Stimulated activated CD8-positive, alpha-beta memory T cell treated with anti-CD3 and anti-CD28 coated beads, Interleukin-2, amount 100 ng/mL, for 48 hours (primary cell): ENCODE measurements at regions not wholly inside any gene's neighbourhood (a gene's known extent, or its start where the extent isn't known, plus 50 kb on each side); places are given as distances from the start of the nearest gene placed in this dataset.

ENCODE experiments used
- DNase-seq, 2 donors: peaks; one replicate each; pipeline ENCODE4 v3.0.0-alpha.2; 2020; ENCODE audit warnings: low read depth in 2 of 2

GRCh38 chr12:102596031-102596430 lies 115.7 kb upstream of the IGF1 start:
- no peak for DNase-seq

DNA sequence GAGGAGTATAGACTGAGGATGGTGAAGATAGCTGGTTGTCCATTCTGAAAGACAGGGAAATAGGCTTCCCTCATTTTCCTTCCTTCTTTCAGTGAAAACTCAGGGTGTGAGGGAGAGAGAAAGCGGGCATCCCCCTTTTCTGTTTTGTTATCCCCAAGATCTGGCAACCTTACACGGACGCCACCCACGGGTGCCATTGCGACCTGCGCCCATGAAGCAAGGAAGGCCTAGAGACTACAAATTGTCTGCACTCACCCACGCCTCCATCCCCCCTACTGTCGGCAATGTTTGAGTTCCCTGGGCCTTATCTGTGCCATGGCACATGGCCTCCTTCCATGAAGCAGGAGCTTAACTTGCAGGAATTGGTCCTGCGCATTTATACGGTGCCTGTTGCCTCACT lies 115.0 kb upstream of the IGF1 start:
- no peak for DNase-seq

DNA sequence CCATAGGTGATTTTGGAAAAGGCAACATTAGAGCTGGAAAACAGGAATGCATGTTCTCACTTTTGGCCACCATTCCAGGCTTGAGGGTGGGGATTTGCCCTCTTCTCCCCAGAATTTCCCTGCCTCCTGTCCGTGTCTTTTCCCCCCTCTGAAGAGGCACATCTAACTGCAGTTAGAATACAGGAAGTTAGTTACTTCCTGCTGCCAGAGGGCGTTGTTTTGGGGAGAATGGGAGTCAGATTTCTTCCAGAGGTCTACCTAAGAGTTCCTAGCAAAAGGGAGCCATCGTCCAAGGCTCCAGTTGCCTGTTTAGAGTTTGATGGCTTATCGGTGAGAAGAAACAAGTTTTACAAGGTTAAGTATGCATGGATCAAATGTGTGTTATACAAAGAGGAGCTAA lies 112.8 kb upstream of the IGF1 start:
- DNase-seq, result no peak

DNA sequence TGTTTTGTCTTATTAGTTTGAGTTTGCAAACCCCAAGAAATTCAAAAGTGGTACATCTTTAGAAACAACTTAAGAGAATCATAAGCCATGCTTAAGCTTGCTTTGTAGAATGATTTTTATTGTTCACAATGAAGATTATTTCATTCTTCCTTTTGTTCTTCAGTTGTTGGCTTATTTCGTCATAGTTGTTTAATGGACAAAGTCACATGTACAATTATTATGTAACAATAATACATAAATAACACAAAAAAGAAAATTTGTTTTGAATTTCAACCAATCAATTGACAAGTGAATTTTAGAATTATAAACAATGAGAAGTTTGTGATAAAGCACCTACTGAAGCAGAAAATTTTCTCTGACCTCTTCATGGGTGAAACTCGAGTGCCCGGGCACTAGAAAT lies 111.8 kb upstream of the IGF1 start:
- no peak for DNase-seq

- no peak for DNase-seq
These were observed 92.9 kb upstream of the IGF1 start for GRCh38 chr12:102573237-102573636.

DNA sequence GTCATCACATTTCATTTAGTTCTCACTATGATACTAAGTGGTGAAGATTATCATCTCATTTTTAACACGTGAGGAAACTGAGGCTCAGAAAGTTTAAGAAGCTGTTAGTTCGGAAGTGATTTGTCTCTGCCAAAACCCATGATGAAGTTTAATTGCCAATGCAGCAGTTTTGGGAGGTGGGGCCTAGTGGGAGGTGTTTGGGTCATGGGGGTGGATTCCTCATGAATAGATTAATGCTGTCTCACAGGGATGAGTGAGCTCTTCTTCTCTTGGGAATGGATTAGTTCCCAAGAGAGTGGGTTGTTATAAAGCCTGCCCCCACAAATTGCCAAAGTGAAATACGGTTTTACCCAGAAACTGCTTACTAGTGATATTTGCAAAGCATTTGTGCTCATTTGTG lies 91.5 kb upstream of the IGF1 start:
- DNase-seq, result no peak

DNA sequence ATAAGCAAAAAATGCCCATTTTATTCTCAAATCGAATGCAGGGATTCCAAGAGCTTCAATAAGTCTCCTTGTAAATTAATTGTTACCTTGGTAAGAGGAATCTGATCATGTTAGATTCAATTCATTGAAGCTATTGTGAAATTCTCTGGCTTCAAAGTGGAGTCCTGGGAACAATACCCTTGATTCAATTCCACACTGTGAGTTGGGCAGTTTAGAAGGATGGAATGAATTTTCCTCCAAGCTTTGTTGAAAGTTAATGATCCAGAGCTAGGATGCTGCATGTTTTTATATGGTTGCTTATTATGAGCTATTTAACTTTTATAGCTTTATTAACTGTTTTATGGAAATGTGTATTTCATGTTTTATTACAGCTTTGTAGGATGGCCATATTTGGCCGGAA lies 89.9 kb upstream of the IGF1 start:
- DNase-seq, result no peak

- no peak for DNase-seq
These were observed 89.4 kb upstream of the IGF1 start for GRCh38 chr12:102569803-102570202.

DNA sequence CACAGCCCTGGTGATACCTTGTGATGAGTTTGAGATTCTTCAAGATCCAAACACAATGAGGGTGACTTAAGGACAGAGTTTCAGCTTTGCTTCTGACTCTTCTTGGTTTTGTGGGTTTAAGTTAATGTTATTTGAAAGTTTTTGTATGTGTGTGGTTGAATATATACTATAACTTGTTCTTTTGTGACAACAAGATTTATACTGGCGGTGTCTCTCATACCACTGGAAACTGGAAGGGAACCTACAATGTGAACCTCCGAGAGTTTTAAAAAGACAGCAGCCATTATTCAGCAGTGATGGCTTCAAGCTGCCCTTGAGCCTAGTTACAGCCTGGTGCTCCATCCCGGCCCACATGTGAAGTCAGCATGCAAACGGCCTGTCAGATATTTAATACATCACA lies 87.9 kb upstream of the IGF1 start:
- DNase-seq, result no peak

- DNase-seq, result no peak
These were observed 86.9 kb upstream of the IGF1 start for GRCh38 chr12:102567031-102567985.

DNA sequence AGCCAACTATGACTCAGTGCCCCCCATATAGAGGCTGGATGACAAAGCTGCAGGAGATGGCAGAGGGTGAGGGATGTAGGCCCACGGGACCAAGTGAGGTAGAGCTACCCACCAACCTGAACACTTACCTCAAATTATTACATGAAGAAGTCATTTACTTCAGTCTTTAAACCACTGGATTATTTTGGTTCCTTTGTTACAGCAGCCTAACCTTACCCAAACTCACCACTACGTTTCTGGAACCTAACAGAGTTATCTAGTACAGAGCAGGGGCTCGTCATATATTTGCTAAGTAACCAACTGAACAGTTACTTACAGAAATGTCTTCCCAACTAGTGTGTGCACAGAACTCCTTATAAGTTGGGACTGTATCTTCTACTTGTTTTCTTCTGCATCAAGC lies 85.2 kb upstream of the IGF1 start:
- no peak for DNase-seq

DNA sequence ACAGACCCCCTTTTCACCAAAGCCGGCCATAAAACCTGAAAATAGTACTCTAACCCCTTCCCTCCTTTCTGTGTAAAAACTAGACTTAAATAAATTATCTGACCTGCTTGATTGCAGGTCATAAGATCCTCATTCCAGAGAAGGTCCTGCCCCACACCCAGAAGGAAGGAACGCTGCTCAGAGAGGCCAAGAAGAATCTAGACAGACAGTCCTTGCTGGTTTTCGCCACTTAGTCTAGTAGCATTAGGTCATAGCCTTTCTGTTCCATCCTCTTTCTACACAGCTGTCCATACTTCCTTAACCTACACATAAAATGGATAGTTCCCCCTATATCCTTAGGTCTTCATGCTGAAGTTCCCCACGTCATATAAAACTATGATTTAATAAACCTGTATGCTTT lies 83.7 kb upstream of the IGF1 start:
- no peak for DNase-seq

- DNase-seq, result no peak
These were observed 82.6 kb upstream of the IGF1 start for GRCh38 chr12:102562836-102563425.

DNA sequence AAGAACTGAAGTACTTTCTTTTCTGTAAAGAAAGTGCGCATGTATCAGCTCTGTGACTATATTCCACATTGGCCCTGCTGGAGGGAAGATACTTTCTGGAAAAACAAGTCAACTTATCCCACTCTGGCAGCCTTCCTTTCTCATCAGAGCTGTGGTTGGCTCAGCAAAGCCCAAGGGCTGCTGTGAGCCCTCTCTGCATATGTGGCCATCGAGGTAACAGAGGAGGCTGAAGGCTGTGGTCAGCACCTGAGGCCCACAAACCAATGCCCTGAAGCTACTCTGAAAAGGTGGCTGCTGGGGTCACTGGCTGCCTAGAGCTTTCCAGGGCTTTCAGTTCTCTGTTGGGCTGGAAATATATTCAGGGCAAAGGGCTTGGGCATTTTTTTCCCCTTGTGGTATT lies 70.8 kb upstream of the IGF1 start:
- DNase-seq, result no peak

DNA sequence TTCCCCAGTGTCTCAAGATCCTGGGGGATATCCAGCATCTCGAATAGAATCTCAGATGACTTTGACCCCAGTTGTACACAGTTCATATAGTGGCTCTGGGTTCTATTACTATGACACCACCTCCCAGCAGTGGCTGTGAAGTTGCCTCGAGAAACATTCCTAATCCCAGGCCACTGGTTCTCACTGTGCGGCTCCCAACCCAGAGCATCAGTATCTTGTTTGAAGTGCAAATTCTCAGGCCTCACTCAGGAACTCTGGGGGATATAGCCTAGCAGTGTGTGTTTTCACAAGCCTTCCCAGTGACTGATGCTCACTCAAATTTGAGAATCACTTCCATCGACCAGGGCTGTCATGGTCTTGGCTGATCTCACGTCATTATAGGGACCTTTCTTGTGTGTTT lies 69.3 kb upstream of the IGF1 start:
- no peak for DNase-seq

- no peak for DNase-seq
These were observed 68.2 kb upstream of the IGF1 start for GRCh38 chr12:102548543-102548942.

DNA sequence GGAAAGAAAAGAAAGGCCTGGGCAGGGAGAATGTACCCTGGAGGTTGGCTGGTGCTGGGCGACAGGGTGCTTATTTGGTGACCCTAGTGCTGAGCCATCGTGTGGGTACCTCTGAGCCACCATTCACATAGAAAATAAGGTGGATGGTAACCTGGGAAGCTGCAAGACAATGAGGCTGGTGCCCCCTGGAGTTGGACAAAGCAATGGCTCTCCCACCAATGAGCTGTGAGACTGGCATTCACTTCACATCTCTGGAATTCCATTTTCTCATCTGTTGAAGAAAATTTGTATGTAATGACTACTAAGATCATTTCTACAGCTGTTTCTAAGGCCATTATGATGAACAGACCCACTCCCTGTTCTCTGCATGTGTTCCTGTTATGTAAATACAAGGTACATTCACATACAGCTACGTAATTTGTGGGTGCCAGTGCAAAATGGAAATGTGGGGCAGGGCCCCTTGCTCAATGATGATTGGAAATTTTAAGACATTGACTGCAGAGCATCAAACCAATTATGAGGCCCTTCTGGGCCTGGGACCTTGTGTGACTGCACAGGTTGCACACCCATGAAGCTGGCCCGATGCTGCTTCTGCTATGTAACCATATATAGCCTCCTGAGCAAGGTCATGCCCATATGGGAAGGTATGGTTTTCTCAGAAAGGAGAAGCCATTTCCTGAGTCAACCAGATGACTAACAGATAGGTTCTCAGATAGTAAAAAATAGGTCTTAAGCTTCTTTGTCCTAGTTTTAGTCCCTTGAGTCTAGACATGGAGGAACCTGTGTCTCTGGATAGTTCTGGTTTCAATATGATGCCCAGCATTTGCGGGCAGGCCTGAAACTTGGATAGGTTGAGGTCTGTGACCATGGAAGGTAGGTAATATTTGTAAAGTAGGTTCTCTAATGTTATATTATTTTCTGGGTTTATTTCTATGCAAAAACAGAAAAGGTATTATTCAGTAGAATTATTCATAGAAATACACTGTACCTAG lies 63.4 kb upstream of the IGF1 start:
- DNase-seq, result no peak

DNA sequence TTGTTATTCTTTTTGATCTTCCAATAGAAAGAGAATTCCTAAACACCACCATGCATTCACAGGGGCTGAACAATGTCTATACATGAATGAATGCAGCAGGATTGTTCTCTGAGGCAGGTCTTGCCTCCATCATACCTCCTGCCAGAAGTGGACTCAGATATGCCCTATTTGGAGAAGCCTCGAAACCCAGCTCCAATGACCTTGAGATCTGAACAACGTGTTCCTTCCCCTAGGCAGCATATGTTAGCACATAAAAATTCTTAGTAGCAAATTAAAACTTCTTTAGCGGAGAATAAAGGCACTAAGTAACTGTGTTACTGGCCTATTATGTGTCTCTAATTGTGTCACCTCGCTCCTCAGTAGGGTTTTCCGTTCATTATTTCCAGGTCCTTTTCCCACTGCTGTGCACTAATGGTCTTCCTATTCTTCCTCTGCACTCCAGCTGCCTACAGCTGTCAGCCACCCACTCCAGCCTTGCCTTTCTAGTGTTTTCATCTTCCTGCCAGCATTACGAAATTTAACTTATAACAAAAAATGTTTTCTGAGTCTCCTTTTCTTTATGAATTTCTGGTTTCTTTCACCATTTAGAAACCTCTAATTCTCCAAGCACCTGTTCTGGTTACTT lies 62.6 kb upstream of the IGF1 start:
- DNase-seq, result no peak

- DNase-seq, result no peak
These were observed 60.5 kb upstream of the IGF1 start for GRCh38 chr12:102540815-102541385.

- DNase-seq, result no peak
These were observed 59.5 kb upstream of the IGF1 start for GRCh38 chr12:102539651-102540553.
